GM21717 (cell line): ENCODE measurements at regions not wholly inside any gene's neighbourhood (a gene's known extent, or its start where the extent isn't known, plus 50 kb on each side); places are given as distances from the start of the nearest gene placed in this dataset.

Source experiments
- ATAC-seq: cut with Tn5 transposase; IDR thresholded peaks from one replicate; pipeline ENCODE4 v1.9.1; 2021; ENCODE audit warnings: mild to moderate bottlenecking, moderate library complexity; ENCODE audit not compliant: unreplicated experiment

DNA sequence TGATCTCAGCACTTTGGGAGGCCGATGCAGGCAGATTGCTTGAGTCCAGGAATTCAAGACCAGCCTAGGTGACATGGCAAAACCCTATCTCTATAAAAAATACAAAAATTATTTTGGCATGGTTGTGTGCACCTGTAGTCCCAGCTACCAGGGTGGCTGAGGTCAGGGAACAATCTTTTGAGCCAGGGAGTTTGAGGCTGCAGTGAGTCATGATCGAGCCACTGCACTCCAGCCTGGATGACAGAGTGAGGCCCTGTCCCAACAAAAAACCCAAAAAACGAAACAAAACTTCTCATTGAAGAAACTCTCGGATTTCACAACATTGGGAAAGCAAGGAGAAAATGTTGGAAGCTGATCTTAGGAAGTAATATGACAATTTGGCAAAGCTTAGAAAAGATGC is 317.3 kb upstream of the MGAT5 start:
- ATAC-seq, result no peak

DNA sequence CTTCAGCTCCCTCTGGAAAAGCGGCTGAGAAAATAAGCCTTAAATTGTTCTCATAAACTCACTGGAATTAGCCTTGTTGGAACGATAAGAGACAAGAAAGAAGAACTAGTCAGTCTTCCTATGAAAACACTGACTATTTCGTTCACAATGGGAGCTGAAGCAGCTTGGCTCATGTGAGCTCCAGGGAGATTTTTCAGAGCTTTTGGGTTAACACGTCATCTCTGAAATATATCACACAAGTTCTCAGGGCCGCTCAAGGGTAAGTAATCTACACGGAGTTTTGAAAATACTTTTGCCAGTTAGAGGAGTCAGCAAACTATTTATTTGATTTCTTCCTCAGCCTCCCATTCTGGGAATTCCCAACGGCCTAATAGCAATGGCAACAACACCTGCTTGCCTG is 316.2 kb upstream of the MGAT5 start:
- no peak for ATAC-seq

- ATAC-seq, result no peak
Observed at GRCh38 chr2:133940134-133940533, 313.7 kb upstream of the MGAT5 start.

- ATAC-seq, result no peak
Observed at GRCh38 chr2:133941666-133942065, 312.2 kb upstream of the MGAT5 start.

DNA sequence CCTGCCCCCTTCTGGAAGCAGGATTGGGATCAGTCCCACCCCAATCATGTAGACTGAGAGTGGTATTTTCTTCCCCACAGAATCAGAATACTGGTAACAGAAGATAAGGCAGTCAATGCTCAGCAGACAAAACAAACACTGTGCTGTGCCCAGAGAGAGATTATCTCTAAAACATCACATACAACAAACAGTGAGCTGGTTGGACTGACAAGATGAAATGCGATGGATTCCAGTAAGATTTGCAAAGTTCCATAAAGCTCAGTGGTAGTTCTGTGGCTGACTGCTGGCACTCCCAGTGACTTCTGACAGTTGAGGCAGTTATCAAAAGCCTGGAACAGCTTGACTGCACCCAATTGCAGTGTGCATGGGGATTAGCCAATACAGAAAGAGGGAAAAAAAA is 311.5 kb upstream of the MGAT5 start:
- no peak for ATAC-seq

- ATAC-seq, result no peak
Observed at GRCh38 chr2:133943108-133943507, 310.8 kb upstream of the MGAT5 start.

DNA sequence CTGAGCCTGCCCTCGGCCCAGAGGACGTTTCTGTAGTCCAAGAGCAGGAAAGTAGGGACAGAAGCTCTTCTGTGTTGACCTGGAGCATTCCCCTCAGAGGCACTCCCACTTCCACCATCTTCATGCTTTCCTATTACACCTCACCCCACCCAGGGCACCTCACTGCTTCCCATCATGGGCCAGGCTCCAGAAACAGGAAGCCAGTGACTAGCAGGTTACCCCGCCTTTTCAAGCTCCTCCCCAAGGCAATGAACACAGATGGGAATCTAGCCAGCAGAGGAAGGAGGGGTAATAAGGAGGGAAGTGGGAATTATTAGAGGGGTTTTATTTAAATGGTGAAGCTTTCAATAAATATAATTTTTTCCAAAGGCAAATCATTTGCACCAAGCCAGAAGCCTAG is 308.8 kb upstream of the MGAT5 start:
- no peak for ATAC-seq

GRCh38 chr2:133947057-133947456 is 306.8 kb upstream of the MGAT5 start:
- no peak for ATAC-seq

DNA sequence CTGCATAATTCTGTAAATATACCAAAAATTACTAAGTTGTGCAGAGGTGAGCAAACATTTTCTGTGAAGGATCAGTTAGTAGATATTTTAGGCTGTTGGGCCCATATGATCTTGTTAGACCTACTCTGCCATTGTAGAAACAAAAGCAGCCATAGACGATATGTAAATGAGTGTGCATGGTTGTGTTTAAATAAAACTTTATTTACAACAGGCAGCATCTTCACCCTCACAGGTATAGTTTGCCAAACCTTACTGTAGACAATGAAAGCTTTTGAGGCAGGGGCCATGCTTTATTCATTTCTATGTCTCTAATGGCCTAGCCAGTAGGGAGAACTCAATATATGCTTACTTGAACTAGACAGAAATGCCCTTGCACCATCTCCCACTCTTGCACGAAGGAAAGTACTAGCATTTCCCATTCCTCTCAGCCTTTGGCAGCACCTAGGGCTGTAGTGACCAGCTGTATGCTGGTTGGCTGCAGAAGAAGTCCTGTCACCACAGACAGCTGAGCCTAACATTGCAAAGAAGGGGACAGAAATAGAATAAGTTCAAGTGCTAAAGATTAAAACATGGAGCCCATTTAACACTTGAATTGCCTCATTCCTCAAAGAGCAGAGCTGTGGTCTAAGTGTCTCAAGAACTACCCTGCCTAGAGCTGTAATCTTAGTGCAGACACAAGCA is 305.1 kb upstream of the MGAT5 start:
- no peak for ATAC-seq

DNA sequence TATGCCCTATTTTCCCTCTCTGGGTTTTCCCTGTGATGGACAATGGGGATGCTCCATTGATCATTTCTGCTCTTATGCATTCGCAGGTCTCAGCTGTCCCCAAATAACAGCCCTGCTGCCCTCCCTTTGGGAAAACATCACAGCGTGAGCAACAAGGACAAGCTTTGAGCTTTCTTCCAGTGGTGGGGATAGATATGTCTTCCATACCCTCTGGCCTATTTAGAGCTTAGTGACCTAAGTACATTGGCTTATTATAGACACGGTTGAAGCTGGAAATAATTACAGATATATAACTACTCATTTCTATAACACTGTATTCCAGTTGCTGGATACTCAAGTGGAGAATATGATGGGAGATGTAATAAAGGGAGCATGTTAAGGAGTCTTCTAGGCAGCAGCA is 304.3 kb upstream of the MGAT5 start:
- no peak for ATAC-seq

GRCh38 chr2:133951209-133951608 is 302.7 kb upstream of the MGAT5 start:
- no peak for ATAC-seq

DNA sequence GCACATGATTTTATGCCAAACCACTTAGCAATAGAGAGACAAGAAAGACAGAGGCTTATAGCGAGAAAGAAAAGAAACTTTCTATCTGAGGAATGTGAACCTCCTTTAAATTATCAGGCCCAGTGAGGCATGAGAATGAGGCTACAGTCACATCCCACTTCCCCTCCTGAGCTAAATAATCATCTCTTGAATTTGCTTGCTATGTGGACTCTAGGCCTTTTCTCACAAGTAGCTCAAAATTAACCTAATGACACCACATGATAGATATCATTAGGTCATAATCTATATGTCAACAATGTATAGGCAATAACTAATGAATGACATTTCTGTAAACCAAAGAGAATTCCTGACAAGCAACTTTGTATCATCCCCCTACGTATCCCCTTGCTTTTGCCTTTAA is 301.5 kb upstream of the MGAT5 start:
- peak; percentile 48 for ATAC-seq

DNA sequence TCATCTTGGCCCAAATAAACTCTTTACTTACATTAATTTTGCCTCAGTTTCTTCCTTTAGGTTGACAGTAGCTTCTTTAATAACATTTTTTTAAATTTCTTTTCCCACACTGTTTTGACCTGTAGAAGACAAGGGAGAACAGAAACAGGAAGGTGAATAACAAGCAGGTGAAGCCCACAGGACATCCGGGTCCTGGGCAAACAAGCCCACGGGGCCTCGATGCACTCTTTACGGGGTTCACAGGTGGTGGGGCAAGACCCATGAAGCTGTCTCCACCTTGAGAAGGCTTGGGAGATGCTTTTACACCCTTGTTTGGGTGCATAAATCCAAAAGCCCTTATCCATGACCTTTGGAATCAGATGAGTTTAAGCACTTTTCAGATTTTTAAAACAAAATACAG is 301.0 kb upstream of the MGAT5 start:
- ATAC-seq, result no peak

- ATAC-seq, result peak; percentile 77
Observed at GRCh38 chr2:133953524-133953923, 300.3 kb upstream of the MGAT5 start.

DNA sequence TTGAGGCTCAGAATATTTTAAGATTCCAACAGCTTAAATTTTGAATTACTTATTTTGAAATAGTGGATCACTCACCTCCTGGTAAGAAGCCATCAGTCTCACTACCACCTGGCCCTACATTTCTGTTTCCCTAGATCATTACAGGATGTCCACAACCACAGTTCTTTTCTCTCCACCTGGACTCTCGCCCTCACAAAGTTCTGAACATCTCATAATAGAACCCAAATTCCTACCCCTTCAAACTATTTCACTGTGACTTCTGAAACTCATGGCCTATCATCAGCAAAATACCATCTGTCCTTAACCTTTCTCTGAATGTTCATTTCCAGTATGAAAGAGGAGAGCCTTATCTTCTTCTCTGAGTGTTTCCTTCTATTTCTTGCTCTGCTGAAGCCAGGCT is 299.2 kb upstream of the MGAT5 start:
- ATAC-seq, result no peak

- no peak for ATAC-seq
Observed at GRCh38 chr2:133955169-133955568, 298.7 kb upstream of the MGAT5 start.

- no peak for ATAC-seq
Observed at GRCh38 chr2:133956434-133956935, 297.4 kb upstream of the MGAT5 start.

GRCh38 chr2:133957724-133958480 is 296.0 kb upstream of the MGAT5 start:
- ATAC-seq, result no peak

GRCh38 chr2:133959066-133959465 is 294.8 kb upstream of the MGAT5 start:
- ATAC-seq, result no peak

DNA sequence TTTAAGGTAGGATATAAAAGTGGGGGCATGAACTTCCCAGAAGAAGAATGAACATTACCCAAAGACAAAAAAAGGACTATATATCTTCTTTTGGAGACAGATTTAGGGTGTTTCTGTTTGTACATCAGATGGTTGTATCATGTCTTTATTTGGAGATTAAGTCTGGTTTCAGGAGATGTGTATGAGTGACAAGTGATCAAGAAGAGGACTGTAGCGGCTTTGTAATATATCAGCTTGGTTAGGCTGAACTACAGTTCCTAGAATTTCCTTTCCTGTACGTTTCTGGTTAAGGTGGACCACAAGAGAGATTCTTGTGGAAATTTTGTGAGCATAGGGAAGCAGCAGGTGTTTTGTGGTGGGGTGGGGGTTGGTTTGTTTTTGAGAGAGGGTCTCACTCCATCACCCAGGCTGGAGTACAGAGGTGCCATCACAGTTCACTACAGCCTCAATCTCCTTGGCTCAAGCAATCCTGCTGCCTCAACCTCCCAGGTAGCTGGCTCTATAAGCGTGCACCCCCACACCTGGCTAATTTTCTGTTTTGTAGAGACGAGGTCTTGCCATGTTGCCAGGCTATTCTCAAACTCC is 287.1 kb upstream of the MGAT5 start:
- ATAC-seq, result no peak

GRCh38 chr2:133967326-133967725 is 286.5 kb upstream of the MGAT5 start:
- no peak for ATAC-seq

- ATAC-seq, result no peak
Observed at GRCh38 chr2:133968446-133968845, 285.4 kb upstream of the MGAT5 start.
